Endothelial cell of umbilical vein (primary cell): ENCODE measurements at regions not wholly inside any gene's neighbourhood (a gene's known extent, or its start where the extent isn't known, plus 50 kb on each side); places are given as distances from the start of the nearest gene placed in this dataset.

Source experiments
- CTCF ChIP-seq, 2 donors: IDR thresholded peaks; 1 replicate in 1 of 2; 2 replicates in 1 of 2; pipeline ENCODE4 v1.5.1; 2011; ENCODE audit warnings: low read length in 2 of 2, mild to moderate bottlenecking in 2 of 2, moderate library complexity in 2 of 2, control low read depth in 1 of 2, inconsistent platforms in 1 of 2, low read depth in 1 of 2; ENCODE audit not compliant: insufficient read depth in 1 of 2; ENCODE audit errors: extremely low read depth in 1 of 2
- EZH2 ChIP-seq: IDR thresholded peaks from 2 replicates; pipeline ENCODE4 v1.6.1; 2012; ENCODE audit warnings: borderline replicate concordance, low read depth, mild to moderate bottlenecking, moderate library complexity, low read length, inconsistent platforms; ENCODE audit not compliant: severe bottlenecking
- FOS ChIP-seq: IDR thresholded peaks from 2 replicates; pipeline ENCODE4 v1.6.1; 2011; ENCODE audit warnings: mild to moderate bottlenecking, low read length, moderate library complexity, borderline replicate concordance; ENCODE audit not compliant: insufficient read depth
- GATA2 ChIP-seq: IDR thresholded peaks from 2 replicates; pipeline ENCODE4 v1.7.0; 2011; ENCODE audit warnings: low read depth, mild to moderate bottlenecking, moderate library complexity, mixed read lengths, low read length; ENCODE audit not compliant: insufficient read length, insufficient read depth
- JUN ChIP-seq: IDR thresholded peaks from 2 replicates; pipeline ENCODE4 v1.6.1; 2011; ENCODE audit warnings: borderline replicate concordance, low read depth; ENCODE audit not compliant: insufficient read length, insufficient read depth
- MAX ChIP-seq: IDR thresholded peaks from 2 replicates; pipeline ENCODE4 v1.6.1; 2011; ENCODE audit not compliant: insufficient read depth, insufficient read length
- MYC ChIP-seq: IDR thresholded peaks from one replicate; pipeline ENCODE4 v1.6.1; 2011; ENCODE audit warnings: mild to moderate bottlenecking, low read depth, low read length
- POLR2A ChIP-seq: IDR thresholded peaks from 2 replicates; pipeline ENCODE4 v1.6.1; 2012; ENCODE audit warnings: low read depth, mild to moderate bottlenecking, control low read depth, low read length
- POLR2AphosphoS5 ChIP-seq: IDR thresholded peaks from 2 replicates; pipeline ENCODE4 v1.6.1; 2012; ENCODE audit warnings: low read depth, mild to moderate bottlenecking, control low read depth, low read length, moderate library complexity; ENCODE audit not compliant: insufficient read depth

- TF ChIP-seq CTCF (IDR thresholded peaks at IDR 0.05; ENCODE audit: extremely low read depth in 1 of 2, insufficient read depth in 1 of 2, low read depth in 1 of 2, low read length in 2 of 2) (no peak), POLR2A (no peak), MYC (no peak), EZH2 (no peak), GATA2 (no peak), MAX (no peak), FOS (no peak), POLR2AphosphoS5 (no peak), JUN (no peak)
These were observed 546.8 kb downstream of the BUD13 start for GRCh38 chr11:116225784-116226585.
